IPS DF 4.7 (cell line): ENCODE measurements at regions not wholly inside any gene's neighbourhood (a gene's known extent, or its start where the extent isn't known, plus 50 kb on each side); places are given as distances from the start of the nearest gene placed in this dataset.
"Not testable (repeated sequence)": the region's sequence is repeated elsewhere in the genome, so short reads cannot be mapped to it uniquely, and the experiment has no call there.

Source experiments
- DNase-seq: peaks from one replicate; pipeline ENCODE4 v3.0.0-alpha.2; 2013; ENCODE audit warnings: low spot score; ENCODE audit errors: extremely low read depth

DNA sequence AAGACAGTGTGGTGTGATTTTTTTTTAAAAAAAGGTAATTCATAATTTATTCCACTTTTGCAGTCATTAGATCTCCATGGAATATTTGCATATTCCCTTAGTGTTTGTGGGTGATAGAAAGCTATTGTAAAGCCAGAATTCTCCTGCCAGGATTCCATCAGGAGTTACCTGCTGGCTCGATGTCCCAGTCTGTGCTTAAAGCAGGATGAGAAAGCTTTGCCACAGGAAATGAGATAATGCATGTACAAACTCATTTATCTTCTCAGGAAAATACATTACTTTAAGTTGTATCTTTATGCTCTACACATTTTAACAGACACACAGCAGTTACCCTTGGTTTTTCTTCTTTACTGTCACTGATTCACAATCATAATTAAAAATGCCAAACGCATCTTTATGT, 553.0 kb downstream of the CD109 start:
- no peak for DNase-seq

DNA sequence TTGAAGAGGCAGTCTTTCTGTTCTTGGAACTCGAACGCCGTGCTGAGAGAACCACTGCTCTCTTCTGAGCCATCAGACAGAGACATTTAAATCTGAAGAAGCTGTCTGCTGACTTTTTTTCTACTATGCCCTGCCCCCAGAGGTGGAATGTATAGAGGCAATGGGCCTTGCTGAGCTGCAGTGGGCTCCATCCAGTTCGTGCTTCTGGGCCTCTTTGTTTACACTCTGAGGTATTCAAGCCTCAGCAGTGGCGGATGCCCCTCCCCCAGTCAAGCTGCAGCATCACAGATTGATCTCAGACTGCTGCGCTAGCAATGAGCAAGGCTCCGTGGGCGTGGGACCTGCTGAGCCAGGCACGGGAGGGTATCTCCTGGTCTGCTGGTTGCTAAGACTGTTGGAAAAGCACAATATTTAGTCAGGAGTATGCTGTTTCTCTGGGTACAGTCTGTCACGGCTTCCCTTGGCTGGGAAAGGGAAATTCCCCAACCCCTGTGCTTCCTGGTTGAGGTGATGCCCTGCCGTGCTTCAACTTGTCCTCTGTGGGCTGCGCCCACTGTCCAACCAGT, 526.8 kb downstream of the CD109 start:
- DNase-seq: peak; percentile 7

DNA sequence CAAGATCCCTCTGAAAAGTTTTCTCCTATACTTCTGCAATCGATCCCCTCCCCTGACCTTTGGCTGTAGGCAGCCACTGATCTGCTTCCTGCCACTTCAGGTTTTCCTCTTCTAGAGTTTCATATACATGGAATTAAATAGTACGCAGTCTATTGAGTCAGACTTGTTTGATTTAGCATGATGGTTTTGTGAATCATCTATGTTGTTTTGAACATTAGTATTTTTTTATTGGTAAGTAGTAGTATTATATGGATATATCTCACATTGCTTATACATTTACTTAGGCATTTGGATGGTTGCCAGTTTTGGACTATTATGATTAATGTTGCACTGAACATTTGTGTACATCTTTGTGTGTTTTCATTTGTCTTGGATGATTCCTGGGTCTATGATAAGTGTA, 518.0 kb downstream of the CD109 start:
- DNase-seq: no peak

DNA sequence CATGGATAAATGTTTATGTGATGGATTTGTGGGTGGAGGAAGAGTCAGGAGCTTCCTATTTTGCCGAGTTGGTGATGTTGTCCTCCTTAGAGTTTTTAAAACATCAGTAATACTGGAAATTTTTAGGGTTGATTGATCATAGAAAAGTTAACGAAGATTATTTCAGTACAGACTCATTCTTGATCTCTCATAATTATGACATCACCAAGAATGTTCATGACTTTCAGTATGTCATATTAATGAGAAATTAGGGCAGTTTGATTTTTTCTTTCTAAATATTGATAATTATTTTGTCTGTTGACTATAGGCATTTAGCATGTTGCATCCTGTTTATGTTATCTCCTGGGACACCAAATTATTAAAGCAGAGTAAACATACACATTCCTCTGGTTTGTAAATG, 512.2 kb downstream of the CD109 start:
- no peak for DNase-seq

DNA sequence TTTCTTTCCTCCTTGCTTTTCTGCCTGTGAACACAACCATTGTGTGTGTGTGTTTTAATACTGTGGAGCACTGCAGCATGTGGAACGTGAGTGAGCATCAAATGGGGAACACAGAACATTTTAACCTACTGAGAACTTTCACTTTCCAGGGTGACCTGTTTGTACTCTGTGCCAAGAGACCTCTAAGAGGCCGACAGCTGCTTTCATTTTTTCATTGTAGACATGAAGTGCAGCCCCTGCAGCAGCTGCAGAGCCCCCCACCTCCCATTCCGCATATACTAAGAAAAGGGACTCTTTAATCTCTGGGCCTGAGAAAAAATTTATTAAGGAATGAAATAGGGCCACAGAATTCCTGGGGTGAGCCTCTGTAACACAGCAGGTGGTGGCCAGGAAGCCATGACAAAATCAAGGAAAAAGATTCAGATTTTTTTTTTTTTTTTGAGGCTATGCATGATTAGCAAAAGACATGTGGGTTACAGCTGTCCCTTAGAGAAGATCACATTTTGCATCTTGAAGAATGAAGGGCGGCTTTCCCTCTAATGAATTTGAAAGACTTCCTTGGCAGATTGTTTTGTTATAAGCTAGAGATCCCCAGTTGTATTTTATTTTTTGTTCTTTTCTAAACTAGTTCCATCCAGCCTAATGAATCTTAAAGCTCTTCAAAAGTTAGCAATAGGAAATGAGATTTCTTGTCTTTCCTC, 503.4 kb downstream of the CD109 start:
- DNase-seq: no peak

DNA sequence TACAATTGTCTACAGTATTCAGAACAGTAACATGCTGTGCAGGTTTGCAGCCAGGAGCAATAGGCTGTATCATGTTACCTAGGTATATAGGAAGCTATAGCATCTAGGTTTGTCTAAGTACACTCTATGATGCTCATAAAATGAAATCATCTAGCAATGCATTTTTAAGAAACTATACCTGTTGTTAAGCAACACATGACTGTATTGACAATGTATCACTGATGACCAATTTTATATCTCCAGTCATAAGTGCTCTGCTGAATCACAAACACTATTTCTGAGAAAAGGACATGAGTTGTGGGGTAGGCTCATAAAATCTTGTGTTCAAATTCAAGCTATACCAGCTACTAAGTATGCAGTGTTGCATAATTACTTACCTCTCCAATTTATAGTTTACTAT, 501.3 kb downstream of the CD109 start:
- no peak for DNase-seq

DNA sequence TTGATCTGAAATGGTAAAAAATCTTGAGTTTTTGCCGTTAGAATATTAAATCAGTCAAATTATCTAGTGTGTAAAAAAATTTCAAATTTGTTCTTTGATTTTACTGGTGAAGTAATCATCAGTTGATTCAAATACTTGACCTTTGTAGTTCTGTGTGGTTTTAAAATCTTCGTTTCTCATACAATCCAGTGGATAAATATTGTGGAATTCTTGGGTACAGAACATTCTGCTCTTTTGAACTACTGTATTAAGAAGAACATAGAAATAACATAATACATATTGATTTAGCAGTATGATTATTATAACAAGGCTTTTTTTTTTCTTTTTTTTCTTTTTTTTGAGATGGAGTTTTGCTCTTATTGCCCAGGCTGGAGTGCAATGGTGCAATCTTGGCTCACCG, 491.8 kb downstream of the CD109 start:
- DNase-seq: no peak

DNA sequence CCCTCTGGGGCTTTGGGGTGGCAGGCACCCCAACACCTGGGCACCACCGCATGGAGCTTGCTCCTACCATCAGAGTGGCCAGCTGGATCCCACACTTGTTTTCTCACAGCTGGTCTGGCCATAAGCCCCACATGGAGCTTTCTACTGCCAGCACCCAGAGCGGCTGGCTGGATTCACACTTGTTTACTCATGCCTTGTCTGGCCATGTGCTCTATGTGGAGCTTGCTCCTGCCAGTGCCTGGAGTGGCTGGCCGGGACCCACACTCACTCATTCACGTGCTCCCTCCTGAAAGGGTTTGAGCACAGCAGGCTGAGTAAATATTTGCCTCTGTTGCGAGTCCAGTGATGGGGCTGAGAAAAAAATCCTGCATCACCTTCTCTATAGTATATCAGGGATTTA, 487.0 kb downstream of the CD109 start:
- DNase-seq: no peak

DNA sequence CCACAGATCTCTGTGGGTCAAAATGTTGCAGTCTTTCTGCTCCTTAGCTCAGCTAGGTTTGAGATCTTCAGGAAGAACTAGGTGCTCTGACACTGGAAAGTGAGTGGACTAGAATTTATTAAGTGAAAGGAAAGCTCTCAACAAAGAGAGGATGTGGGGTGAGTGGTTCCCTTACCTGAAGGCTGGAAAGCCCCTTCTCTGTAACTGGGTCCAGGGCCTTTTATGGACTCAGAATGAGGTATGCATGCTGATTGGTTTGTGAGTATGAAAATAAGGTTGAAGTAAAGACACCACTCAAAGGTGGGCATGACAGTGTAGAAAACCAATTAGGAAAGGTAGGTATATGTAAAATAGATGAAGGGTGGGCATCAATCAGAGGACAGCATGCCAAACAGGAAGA, 485.5 kb downstream of the CD109 start:
- DNase-seq: no peak

DNA sequence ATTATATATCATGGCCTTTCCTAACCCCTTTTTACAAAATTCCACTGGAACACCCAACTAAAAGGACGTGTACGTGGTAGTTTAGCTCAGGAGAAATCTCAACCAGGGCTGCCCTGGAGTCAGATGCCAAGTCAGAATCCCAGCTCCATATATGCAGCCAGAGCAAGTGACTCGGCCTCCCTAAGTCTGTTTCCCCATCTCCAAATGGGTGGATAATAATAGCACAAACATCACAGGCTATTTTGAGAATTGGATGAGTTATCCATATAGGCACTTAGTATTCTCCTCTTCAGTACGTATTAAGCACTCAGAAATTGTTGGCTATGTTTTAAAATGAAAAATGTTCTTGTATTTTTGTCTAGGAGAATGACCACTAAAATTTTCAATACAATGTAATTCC, 481.5 kb downstream of the CD109 start:
- DNase-seq: no peak

DNA sequence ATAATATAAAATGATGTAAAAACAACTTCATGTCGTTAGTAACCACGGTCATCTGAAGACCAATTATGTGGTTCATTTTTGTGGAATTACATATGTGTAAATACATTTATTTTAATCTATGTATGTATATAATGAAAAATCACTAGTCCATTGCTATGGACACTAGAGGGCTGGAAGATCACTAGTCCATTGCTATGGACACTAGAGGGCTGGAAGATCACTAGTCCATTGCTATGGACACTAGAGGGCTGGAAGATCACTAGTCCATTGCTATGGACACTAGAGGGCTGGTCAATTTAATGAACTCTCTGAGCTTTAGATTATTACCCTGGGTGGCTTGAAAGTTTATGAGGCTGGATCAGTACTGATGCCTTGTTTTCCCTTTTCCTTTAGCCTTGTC, 474.5 kb downstream of the CD109 start:
- not testable (repeated sequence) for DNase-seq

DNA sequence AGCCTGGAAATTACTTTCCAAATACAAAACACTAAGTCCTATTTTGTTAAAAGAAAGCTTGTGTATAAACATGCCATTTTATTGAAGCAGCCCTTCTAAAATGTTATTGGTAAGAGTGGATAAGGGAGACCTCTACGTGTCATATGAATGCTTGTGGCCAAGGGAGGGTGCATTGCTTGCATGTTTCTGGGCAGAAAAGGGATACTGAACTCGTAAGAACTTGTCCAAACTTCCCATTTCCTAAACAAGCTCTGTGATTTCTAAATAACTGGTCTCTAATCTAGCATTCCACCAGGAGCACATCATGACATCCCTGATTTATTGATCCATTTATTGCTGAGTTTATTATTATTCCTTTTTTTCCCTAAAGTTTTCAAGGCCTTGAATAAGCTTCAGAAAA, 474.1 kb downstream of the CD109 start:
- no peak for DNase-seq

DNA sequence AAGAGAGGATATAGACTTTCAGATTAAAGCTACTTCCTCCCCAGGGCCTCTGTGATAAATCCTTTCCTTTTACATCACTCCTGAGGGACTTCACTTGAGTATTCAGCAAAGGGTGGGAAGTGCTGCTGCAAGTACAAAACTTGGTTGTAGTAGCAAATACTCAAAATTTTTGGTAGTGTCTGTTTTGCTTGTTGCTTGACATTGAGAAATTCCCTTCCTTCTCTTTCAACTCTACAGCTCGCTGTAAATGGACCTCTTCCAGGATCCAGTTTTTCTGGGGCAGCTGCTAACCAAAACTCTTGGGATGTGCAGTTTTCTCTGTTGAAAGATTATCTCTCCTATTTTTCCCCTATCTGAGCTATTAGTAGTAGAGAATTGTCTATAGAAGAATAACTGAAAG, 472.0 kb downstream of the CD109 start:
- no peak for DNase-seq

DNA sequence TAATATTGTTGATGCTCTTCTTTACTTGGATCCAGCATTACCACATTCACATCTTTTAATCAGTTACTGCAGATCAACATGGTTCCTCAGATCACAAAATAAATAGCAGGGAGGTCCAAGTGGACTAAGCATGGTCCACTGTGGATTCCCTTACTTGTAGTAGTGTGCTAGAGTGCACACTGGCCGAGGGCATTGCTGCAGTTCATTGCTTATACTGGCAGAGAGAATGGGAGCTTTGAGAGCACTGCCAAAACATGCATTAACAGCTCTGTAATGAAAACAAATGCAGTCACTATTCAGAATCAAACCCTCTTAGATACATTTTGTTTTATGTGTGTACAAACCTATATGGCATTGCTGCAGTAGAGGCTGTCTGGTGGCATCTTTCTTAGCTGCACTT, 471.5 kb downstream of the CD109 start:
- DNase-seq: no peak

DNA sequence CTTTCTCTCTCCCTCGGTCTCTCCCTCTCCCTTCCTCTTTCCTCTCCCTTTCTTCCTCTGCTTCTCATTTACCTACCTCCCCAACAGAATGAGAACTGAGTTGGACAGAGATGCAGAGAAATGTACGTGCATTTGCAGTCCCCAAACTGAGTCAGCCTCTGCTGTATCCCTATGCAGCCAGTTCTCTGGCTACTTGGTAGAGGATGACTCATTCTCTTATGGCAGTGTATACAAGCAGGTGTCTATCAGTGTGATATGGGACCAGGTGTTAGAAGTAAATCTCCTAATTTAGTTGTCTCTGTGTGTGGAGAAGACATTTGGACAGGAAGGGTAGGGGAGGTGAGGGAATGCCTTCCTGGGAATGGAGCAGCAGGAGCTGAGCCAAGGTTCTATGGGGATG, 470.8 kb downstream of the CD109 start:
- no peak for DNase-seq

DNA sequence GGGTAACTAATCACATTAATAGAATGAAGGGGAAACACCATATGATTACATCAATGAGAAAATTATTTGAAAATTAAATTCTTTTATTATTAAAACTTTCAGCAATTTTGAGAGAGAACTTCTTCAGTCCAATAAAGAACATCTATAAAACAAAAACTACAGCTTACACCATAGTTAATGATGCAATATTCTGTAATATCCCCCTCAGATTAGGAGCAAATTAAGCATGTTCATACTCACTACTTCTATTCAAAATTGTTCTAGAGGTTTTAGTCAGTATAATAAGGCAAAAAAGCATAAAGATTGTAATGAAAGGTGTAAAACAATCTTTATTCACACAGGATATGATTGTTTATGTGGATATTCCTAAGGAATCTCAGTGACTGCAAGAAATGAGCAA, 465.4 kb downstream of the CD109 start:
- DNase-seq: no peak

DNA sequence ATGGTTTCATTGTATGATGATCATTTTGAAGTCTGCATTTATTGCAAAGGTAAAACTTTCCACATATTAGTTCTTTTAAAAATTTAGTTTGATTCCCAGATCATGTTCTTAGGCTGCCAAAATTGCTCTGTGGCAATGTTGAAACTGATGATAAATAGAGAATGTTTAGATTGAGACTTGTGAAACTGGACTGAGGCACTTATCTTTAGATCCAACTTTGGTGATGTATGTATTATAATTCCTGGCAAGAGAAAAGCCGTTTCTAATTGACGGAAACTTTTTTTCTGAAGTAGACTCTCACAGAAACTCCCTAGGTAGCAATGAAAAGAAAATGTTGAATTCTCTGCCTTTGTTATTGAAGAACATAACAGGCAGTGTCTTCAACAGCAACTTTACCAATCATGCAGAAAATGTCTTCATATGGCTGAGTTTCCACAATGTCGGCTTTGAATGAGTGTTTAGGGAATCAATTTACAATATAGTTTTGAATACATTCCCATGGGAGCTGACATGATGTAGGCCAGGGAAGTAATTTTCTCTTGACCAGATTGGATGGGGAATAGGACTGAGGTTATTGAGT, 456.2 kb downstream of the CD109 start:
- no peak for DNase-seq

DNA sequence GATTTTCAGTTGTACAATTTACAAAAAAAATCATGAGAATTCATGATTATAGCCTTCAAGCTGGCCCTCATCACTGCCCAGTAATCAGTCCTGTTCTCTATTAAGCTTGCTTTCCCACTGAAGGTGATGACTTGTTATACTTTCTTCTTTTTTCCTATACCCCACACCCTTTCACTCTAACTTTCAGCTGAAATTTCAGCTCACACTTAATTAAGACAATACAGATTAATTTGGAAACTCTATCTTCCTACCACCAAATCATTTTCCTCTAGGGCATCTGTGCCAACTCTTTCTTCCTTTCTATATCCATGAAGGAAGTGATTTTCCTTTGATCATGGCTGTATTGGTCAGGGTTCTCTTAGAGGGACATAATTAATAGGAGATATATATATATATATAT, 449.9 kb downstream of the CD109 start:
- DNase-seq: no peak

DNA sequence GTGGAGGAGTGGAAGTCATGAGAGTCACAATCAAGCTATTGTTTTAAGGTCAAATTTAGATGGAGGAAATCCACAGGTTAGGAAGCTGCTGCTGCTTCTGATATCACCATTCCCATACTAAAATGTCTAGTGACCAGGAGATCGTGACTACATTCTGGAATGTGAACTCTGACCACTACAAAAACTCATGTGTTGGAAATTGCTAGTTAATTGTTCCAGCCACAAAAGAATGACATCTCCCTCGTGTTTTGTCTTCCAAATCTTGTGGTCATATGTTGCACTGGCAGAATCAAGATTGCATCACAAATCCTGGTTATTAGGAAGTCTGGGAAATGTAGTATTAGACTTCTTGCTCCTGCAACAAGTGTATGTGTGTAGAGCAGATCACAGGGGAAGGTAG, 441.9 kb downstream of the CD109 start:
- DNase-seq: no peak

DNA sequence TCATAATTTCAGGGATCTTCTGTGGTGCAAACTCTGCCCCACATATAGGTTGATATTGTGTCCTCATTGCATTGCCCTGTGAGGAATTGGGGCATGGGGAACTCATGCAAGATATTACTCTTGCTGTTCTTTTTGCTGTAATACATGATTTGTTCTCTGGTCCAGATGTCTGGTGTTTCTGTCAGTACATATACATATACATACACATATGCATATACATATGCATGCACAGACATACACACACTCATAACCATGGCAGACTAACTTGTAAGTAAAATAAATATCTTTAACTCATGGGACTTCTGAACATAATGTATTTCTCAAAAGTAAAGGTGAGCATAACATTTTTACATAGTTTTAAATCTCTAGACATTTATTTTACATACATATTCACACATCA, 438.3 kb downstream of the CD109 start:
- no peak for DNase-seq

DNA sequence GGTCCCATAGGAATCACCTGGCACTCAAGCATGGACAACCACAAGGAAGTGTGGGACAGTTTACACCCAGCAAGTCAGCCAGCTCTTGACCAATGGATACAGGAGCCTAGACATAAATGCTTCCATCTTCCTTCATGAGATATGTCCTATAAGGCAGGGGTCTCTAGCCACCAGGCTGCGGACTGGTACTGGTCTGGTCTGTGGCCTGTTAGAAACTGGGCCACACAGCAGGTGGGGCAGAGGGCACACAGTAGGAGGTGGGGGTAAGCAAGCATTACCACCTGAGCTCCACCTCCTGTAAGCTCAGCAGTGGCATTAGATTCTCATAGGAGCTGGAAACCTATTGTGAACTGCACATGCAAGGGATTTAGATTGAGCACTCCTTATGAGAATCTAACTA, 437.1 kb downstream of the CD109 start:
- DNase-seq: no peak

DNA sequence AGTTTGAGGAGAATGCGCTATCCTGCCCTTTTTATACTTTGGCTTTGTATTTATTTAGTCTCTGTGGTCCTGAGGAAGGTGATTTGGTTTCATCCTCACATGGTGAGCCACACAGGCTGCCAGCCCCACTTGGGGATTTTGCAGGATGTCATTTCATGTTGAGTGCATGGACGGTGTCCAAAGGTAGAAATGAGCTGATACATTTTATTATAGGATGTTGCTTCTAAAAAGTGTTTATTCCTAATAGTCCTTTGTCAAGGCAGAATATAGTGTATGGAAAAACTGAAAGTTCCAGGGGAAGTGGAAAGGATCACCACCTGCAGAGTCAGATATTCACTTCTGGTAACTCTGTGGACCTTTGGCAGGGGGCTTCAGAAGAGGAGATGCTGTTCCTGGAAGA, 434.6 kb downstream of the CD109 start:
- no peak for DNase-seq

DNA sequence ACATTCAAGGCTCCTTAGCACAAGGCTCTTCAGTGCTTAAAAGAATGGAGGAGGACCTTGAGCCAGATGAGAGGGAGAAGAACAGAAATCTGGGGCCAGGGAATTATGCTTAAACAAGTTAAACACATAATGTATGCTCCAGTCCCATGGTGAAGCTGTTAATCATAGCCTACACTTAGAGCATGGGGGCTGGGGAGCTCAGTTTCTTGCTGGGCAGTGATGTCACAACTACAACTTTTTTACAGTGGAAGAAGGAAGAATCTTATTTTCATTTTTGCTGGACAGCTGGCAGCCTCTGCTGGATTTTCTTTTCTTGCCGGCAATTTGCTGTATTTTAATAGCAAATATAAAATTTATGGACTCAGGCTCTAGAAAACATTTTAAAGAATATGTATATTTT, 432.5 kb downstream of the CD109 start:
- no peak for DNase-seq
